ENCODE measurements at regions not wholly inside any gene's neighbourhood (a gene's known extent, or its start where the extent isn't known, plus 50 kb on each side); places are given as distances from the start of the nearest gene placed in this dataset.

- TF ChIP-seq POLR2A (IDR thresholded peaks at IDR 0.05; ENCODE audit: extremely low read depth, insufficient read length) (no peak), CTCF (IDR thresholded peaks at IDR 0.05; ENCODE audit: low read depth, low read length) (no peak), MAX (IDR thresholded peaks at IDR 0.05; ENCODE audit: low read depth, low read length) (no peak), MYC (IDR thresholded peaks at IDR 0.05; ENCODE audit: low read depth, low read length) (no peak)
These were observed 600.6 kb downstream of the UQCRFS1 start for GRCh38 chr19:28612275-28612769.
